GM23338 (cell line): ENCODE measurements at regions not wholly inside any gene's neighbourhood (a gene's known extent, or its start where the extent isn't known, plus 50 kb on each side); places are given as distances from the start of the nearest gene placed in this dataset.

ENCODE experiments used
- ATAC-seq: fragments of 200-7000 bp; cut with Tn5 transposase; 3 replicates; pipeline ENCODE4 v1.9.1; 2020
- DNase-seq: peaks from one replicate; pipeline ENCODE4 v3.0.0-alpha.2; 2015; ENCODE audit warnings: low spot score
- H2AFZ ChIP-seq: fragments of 200-600 bp; sonication (generic); 2 replicates; pipeline ENCODE4 v1.8.0; 2016; ENCODE audit warnings: antibody characterized with exemption, mild to moderate bottlenecking, moderate library complexity
- H3F3A ChIP-seq: fragments of 200-600 bp; sonication (generic); replicated peaks from 2 replicates; pipeline ENCODE4 v1.8.0; 2017; ENCODE audit warnings: antibody characterized with exemption, mixed run types, low read depth
- H3K27ac ChIP-seq: fragments of 200-600 bp; sonication (generic); 2 replicates; pipeline ENCODE4 v1.6.1; 2016; ENCODE audit warnings: low read depth
- H3K27me3 ChIP-seq: fragments of 200-600 bp; sonication (generic); 2 replicates; pipeline ENCODE4 v1.8.0; 2016; ENCODE audit warnings: mild to moderate bottlenecking, mixed run types, moderate library complexity; ENCODE audit not compliant: insufficient read depth
- H3K36me3 ChIP-seq: fragments of 200-600 bp; sonication (generic); 2 replicates; pipeline ENCODE4 v1.8.0; 2016; ENCODE audit warnings: mild to moderate bottlenecking; ENCODE audit not compliant: insufficient read depth
- H3K4me1 ChIP-seq: fragments of 200-600 bp; sonication (generic); 2 replicates; pipeline ENCODE4 v1.8.0; 2016; ENCODE audit warnings: mild to moderate bottlenecking, moderate library complexity; ENCODE audit not compliant: insufficient read depth
- H3K4me2 ChIP-seq: fragments of 200-600 bp; sonication (generic); 2 replicates; pipeline ENCODE4 v1.7.1; 2017; ENCODE audit warnings: mixed run types
- H3K4me3 ChIP-seq: fragments of 200-600 bp; sonication (generic); 2 replicates; pipeline ENCODE4 v1.6.1; 2016; ENCODE audit warnings: mixed run types
- H3K79me2 ChIP-seq: fragments of 200-600 bp; sonication (generic); replicated peaks from 2 replicates; pipeline ENCODE4 v1.8.0; 2017; ENCODE audit warnings: mild to moderate bottlenecking; ENCODE audit not compliant: insufficient read depth
- H3K9me2 ChIP-seq: fragments of 200-600 bp; sonication (generic); 2 replicates; pipeline ENCODE4 v1.8.0; 2017; ENCODE audit not compliant: insufficient read depth
- H4K20me1 ChIP-seq: fragments of 200-600 bp; sonication (generic); replicated peaks from 2 replicates; pipeline ENCODE4 v1.8.0; 2017; ENCODE audit warnings: mild to moderate bottlenecking; ENCODE audit not compliant: insufficient read depth
- H3K27ac Mint-ChIP-seq: 2 replicates; pipeline ENCODE4 v1.8.0; 2020; ENCODE audit warnings: inconsistent platforms, mild to moderate bottlenecking, moderate library complexity, mixed read lengths
- H3K27me3 Mint-ChIP-seq: 3 replicates; pipeline ENCODE4 v1.8.0; 2022; ENCODE audit warnings: low read depth, mild to moderate bottlenecking, moderate library complexity, mixed read lengths, inconsistent platforms; ENCODE audit not compliant: insufficient read depth, poor library complexity
- H3K36me3 Mint-ChIP-seq: 3 replicates; pipeline ENCODE4 v1.8.0; 2021; ENCODE audit warnings: low read depth, mild to moderate bottlenecking, inconsistent platforms, moderate library complexity, mixed read lengths
- H3K4me1 Mint-ChIP-seq: 3 replicates; pipeline ENCODE4 v1.8.0; 2020; ENCODE audit warnings: mild to moderate bottlenecking, inconsistent platforms, mixed read lengths
- H3K4me3 Mint-ChIP-seq: 3 replicates; pipeline ENCODE4 v1.8.0; 2021; ENCODE audit warnings: moderate library complexity, mild to moderate bottlenecking, inconsistent platforms, mixed read lengths
- H3K9me3 Mint-ChIP-seq: 3 replicates; pipeline ENCODE4 v1.8.0; 2020; ENCODE audit warnings: moderate library complexity, mild to moderate bottlenecking, inconsistent platforms, mixed read lengths
- CREB1 ChIP-seq: fragments of 250-450 bp; sonication (Bioruptor Pico); IDR thresholded peaks from 2 replicates; pipeline ENCODE4 v1.5.0; 2020; ENCODE audit warnings: low read depth, mild to moderate bottlenecking, moderate library complexity
- EZH2 ChIP-seq: fragments of 200-600 bp; sonication (generic); IDR thresholded peaks from one replicate; pipeline ENCODE4 v1.8.0; 2017; ENCODE audit warnings: antibody characterized with exemption, mild to moderate bottlenecking, low read depth; ENCODE audit not compliant: unreplicated experiment
- EZH2phosphoT487 ChIP-seq: fragments of 200-600 bp; sonication (generic); IDR thresholded peaks from one replicate; pipeline ENCODE4 v1.8.1; 2018; ENCODE audit warnings: antibody characterized with exemption; ENCODE audit not compliant: unreplicated experiment
- JUNB ChIP-seq: IDR thresholded peaks from one replicate; pipeline ENCODE4 v1.6.1; 2016; ENCODE audit warnings: antibody characterized with exemption; ENCODE audit not compliant: unreplicated experiment
- NANOG ChIP-seq: IDR thresholded peaks from 2 replicates; pipeline ENCODE4 v1.6.1; 2016; ENCODE audit warnings: antibody characterized with exemption, borderline replicate concordance
- POLR2AphosphoS5 ChIP-seq: IDR thresholded peaks from 2 replicates; pipeline ENCODE4 v1.6.1; 2016; ENCODE audit warnings: antibody characterized with exemption, low read depth
- STAT1 ChIP-seq: IDR thresholded peaks from one replicate; pipeline ENCODE4 v1.6.1; 2016; ENCODE audit warnings: antibody characterized with exemption; ENCODE audit not compliant: unreplicated experiment
- ZNF114 ChIP-seq: fragments of 250-450 bp; sonication (Bioruptor Pico); IDR thresholded peaks from 2 replicates; pipeline ENCODE4 v1.5.0; 2020; ENCODE audit warnings: mild to moderate bottlenecking, moderate library complexity
- ZNF331 ChIP-seq: fragments of 250-450 bp; sonication (Bioruptor Pico); IDR thresholded peaks from 2 replicates; pipeline ENCODE4 v1.5.0; 2020; ENCODE audit warnings: low read depth, mild to moderate bottlenecking, moderate library complexity
- TF ChIP-seq, protein P1 (sequence below), 2 experiments: fragments of 200-600 bp in 1 of 2; sonication (generic) in 1 of 2; conservative IDR thresholded peaks; 2 replicates each; pipeline versions ENCODE4 v1.5.1 to v1.6.1; 2016 to 2017; ENCODE audit warnings: antibody characterized with exemption in 2 of 2, low read depth in 2 of 2, mild to moderate bottlenecking in 2 of 2, moderate library complexity in 1 of 2
- TF ChIP-seq, protein P2 (sequence below): IDR thresholded peaks from one replicate; pipeline ENCODE4 v1.6.1; 2018; ENCODE audit warnings: antibody characterized with exemption; ENCODE audit not compliant: unreplicated experiment
- TF ChIP-seq, protein P3 (sequence below): IDR thresholded peaks from 2 replicates; pipeline ENCODE4 v1.6.1; 2016; ENCODE audit warnings: antibody characterized with exemption
- TF ChIP-seq, protein P4 (sequence below): fragments of 250-450 bp; sonication (Bioruptor Pico); IDR thresholded peaks from 2 replicates; pipeline ENCODE4 v1.5.0; 2020; ENCODE audit warnings: mild to moderate bottlenecking, moderate library complexity

DNA sequence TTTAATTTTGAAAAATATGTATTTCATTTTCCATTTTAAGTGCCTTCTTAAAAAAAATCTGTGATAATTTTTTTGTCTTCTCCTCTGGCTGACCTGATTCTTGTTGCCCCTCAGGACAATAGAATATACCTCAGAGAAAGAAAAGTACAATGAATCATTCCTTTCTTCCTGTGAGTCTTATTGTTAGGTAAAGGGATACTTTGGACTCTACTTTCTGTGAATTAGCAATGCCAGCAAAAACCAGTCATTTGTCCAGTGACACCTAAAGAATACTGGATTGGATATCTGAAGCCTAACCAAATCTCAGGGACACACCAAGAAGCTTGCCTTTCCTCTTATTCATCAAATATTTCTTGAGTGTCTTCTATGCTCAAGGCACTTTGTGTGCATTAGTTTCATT is 102.1 kb downstream of the AREG start:
- H2AFZ ChIP-seq = no peak overlapping the region
- H3K27me3 Mint-ChIP-seq = no peaks in the 10 kb centered on the region
- ATAC-seq = no peak

More for the DNA sequence above, 102.1 kb downstream of the AREG start:
- no peaks in the 10 kb centered on the region for H3K36me3 Mint-ChIP-seq
- DNase-seq = no peak
- TF ChIP-seq POLR2AphosphoS5 (no peak), ZNF114 (CRISPR knock-in tag) (no peak), EZH2 (no peak), STAT1 (no peak), JUNB (no peak), CREB1 (CRISPR knock-in tag) (no peak), EZH2phosphoT487 (no peak), NANOG (no peak), ZNF331 (no peak)
- TF ChIP-seq, protein P1, sequence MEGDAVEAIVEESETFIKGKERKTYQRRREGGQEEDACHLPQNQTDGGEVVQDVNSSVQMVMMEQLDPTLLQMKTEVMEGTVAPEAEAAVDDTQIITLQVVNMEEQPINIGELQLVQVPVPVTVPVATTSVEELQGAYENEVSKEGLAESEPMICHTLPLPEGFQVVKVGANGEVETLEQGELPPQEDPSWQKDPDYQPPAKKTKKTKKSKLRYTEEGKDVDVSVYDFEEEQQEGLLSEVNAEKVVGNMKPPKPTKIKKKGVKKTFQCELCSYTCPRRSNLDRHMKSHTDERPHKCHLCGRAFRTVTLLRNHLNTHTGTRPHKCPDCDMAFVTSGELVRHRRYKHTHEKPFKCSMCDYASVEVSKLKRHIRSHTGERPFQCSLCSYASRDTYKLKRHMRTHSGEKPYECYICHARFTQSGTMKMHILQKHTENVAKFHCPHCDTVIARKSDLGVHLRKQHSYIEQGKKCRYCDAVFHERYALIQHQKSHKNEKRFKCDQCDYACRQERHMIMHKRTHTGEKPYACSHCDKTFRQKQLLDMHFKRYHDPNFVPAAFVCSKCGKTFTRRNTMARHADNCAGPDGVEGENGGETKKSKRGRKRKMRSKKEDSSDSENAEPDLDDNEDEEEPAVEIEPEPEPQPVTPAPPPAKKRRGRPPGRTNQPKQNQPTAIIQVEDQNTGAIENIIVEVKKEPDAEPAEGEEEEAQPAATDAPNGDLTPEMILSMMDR (conservative IDR thresholded peaks at IDR 0.05; ENCODE audit: low read depth in 2 of 2) = no peak
- TF ChIP-seq, protein P2, sequence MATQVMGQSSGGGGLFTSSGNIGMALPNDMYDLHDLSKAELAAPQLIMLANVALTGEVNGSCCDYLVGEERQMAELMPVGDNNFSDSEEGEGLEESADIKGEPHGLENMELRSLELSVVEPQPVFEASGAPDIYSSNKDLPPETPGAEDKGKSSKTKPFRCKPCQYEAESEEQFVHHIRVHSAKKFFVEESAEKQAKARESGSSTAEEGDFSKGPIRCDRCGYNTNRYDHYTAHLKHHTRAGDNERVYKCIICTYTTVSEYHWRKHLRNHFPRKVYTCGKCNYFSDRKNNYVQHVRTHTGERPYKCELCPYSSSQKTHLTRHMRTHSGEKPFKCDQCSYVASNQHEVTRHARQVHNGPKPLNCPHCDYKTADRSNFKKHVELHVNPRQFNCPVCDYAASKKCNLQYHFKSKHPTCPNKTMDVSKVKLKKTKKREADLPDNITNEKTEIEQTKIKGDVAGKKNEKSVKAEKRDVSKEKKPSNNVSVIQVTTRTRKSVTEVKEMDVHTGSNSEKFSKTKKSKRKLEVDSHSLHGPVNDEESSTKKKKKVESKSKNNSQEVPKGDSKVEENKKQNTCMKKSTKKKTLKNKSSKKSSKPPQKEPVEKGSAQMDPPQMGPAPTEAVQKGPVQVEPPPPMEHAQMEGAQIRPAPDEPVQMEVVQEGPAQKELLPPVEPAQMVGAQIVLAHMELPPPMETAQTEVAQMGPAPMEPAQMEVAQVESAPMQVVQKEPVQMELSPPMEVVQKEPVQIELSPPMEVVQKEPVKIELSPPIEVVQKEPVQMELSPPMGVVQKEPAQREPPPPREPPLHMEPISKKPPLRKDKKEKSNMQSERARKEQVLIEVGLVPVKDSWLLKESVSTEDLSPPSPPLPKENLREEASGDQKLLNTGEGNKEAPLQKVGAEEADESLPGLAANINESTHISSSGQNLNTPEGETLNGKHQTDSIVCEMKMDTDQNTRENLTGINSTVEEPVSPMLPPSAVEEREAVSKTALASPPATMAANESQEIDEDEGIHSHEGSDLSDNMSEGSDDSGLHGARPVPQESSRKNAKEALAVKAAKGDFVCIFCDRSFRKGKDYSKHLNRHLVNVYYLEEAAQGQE = no peak
- TF ChIP-seq, protein P3, sequence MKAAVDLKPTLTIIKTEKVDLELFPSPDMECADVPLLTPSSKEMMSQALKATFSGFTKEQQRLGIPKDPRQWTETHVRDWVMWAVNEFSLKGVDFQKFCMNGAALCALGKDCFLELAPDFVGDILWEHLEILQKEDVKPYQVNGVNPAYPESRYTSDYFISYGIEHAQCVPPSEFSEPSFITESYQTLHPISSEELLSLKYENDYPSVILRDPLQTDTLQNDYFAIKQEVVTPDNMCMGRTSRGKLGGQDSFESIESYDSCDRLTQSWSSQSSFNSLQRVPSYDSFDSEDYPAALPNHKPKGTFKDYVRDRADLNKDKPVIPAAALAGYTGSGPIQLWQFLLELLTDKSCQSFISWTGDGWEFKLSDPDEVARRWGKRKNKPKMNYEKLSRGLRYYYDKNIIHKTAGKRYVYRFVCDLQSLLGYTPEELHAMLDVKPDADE = no peak
- TF ChIP-seq, protein P4, sequence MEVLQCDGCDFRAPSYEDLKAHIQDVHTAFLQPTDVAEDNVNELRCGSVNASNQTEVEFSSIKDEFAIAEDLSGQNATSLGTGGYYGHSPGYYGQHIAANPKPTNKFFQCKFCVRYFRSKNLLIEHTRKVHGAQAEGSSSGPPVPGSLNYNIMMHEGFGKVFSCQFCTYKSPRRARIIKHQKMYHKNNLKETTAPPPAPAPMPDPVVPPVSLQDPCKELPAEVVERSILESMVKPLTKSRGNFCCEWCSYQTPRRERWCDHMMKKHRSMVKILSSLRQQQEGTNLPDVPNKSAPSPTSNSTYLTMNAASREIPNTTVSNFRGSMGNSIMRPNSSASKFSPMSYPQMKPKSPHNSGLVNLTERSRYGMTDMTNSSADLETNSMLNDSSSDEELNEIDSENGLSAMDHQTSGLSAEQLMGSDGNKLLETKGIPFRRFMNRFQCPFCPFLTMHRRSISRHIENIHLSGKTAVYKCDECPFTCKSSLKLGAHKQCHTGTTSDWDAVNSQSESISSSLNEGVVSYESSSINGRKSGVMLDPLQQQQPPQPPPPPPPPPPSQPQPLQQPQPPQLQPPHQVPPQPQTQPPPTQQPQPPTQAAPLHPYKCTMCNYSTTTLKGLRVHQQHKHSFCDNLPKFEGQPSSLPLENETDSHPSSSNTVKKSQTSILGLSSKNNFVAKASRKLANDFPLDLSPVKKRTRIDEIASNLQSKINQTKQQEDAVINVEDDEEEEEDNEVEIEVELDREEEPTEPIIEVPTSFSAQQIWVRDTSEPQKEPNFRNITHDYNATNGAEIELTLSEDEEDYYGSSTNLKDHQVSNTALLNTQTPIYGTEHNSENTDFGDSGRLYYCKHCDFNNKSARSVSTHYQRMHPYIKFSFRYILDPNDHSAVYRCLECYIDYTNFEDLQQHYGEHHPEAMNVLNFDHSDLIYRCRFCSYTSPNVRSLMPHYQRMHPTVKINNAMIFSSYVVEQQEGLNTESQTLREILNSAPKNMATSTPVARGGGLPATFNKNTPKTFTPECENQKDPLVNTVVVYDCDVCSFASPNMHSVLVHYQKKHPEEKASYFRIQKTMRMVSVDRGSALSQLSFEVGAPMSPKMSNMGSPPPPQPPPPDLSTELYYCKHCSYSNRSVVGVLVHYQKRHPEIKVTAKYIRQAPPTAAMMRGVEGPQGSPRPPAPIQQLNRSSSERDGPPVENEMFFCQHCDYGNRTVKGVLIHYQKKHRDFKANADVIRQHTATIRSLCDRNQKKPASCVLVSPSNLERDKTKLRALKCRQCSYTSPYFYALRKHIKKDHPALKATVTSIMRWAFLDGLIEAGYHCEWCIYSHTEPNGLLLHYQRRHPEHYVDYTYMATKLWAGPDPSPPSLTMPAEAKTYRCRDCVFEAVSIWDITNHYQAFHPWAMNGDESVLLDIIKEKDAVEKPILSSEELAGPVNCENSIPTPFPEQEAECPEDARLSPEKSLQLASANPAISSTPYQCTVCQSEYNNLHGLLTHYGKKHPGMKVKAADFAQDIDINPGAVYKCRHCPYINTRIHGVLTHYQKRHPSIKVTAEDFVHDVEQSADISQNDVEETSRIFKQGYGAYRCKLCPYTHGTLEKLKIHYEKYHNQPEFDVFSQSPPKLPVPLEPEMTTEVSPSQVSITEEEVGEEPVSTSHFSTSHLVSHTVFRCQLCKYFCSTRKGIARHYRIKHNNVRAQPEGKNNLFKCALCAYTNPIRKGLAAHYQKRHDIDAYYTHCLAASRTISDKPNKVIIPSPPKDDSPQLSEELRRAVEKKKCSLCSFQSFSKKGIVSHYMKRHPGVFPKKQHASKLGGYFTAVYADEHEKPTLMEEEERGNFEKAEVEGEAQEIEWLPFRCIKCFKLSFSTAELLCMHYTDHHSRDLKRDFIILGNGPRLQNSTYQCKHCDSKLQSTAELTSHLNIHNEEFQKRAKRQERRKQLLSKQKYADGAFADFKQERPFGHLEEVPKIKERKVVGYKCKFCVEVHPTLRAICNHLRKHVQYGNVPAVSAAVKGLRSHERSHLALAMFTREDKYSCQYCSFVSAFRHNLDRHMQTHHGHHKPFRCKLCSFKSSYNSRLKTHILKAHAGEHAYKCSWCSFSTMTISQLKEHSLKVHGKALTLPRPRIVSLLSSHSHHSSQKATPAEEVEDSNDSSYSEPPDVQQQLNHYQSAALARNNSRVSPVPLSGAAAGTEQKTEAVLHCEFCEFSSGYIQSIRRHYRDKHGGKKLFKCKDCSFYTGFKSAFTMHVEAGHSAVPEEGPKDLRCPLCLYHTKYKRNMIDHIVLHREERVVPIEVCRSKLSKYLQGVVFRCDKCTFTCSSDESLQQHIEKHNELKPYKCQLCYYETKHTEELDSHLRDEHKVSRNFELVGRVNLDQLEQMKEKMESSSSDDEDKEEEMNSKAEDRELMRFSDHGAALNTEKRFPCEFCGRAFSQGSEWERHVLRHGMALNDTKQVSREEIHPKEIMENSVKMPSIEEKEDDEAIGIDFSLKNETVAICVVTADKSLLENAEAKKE (CRISPR knock-in tag) = no peak
- H3K4me1 Mint-ChIP-seq = peaks cover 10% of the 10 kb centered on the region
- Histone ChIP-seq H3K9me2 (no peaks in the 10 kb centered on the region), H3K4me2 (no peak overlapping the region), H4K20me1 (no peaks in the 10 kb centered on the region), H3K4me1 (peaks cover 33% of the 10 kb centered on the region), H3K36me3 (no peaks in the 10 kb centered on the region), H3K79me2 (no peaks in the 10 kb centered on the region), H3K27ac (no peak overlapping the region), H3F3A (no peaks in the 10 kb centered on the region), H3K27me3 (no peaks in the 10 kb centered on the region), H3K4me3 (no peak overlapping the region)
- no peaks in the 10 kb centered on the region for H3K9me3 Mint-ChIP-seq
- H3K27ac Mint-ChIP-seq = no peak overlapping the region
- no peak overlapping the region for H3K4me3 Mint-ChIP-seq
